Erythroblast (primary cell): ENCODE measurements at regions not wholly inside any gene's neighbourhood (a gene's known extent, or its start where the extent isn't known, plus 50 kb on each side); places are given as distances from the start of the nearest gene placed in this dataset.
"Not testable (repeated sequence)": the region's sequence is repeated elsewhere in the genome, so short reads cannot be mapped to it uniquely, and the experiment has no call there.

Source experiments
- DNase-seq, 2 experiments: peaks; one replicate each; lab custom pipeline; 2025; lab: John Stamatoyannopoulos, UW
- GATA1 ChIP-seq: IDR thresholded peaks from 2 replicates; pipeline ENCODE4 v1.6.1; 2011; ENCODE audit warnings: low read depth, mild to moderate bottlenecking, control low read depth, low read length, moderate library complexity
- POLR2A ChIP-seq: IDR thresholded peaks from 2 replicates; pipeline ENCODE4 v1.6.1; 2011; ENCODE audit warnings: mild to moderate bottlenecking, low read length

DNA sequence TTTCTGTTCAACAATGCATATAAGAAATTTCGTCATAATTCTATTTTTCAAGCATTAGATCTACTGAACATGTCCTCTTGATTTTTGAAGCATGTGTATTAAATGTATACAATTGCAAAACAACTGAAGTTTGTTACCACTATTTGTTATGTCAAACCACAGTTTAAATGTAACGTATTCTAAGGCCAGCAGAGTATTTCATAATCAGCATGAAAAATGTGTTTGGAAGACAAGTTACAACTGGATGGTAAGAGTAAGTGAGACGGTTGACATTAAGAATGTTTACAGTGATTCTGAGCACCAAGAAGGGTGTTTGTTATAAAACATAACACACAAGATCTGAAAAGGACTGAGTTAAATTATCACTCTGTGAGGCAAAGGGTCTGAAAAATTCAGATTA, 738.4 kb downstream of the PLOD2 start:
- no peak for TF ChIP-seq GATA1
- TF ChIP-seq POLR2A: no peak

DNA sequence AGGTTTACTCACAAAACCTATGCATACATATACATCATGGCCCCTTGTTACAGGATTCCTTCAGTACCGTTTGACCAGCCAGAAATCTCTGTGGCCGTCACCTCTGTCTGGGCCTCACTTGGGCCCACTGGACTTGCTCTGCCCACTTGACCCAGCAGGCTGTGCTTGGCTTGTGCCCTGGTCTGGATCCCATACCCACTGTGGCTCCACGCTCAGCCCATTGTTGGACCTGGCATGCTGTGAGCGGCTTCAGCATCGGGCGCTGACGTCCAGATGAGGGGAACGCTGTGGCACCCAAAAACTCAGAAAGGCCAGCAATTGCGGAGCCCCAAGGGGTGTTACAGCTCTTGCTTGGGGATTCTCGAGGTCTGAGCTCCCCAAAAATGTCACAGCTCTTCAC, 733.6 kb downstream of the PLOD2 start:
- no peak for DNase-seq
- TF ChIP-seq POLR2A: no peak
- TF ChIP-seq GATA1: no peak

More for the DNA sequence above, 738.4 kb downstream of the PLOD2 start:
- DNase-seq: no peak

DNA sequence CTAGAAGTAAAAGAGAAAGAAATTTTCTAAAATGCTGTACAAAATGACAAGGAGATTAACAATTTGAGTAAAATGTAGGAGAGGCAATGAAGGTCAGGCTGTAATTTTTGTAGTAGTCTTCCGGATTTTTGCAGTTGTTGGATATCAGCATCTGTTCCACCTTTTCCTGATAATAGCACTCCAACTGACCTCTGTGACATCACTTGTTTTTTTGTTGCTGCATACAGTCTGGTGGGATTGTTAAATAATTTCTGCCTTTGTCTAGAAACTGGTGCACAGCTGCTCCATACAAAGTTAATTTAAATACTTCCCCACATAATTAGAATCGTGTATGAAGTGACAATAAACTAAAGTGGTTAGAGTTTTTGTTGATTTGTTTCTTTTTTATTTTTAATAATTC, 731.4 kb downstream of the PLOD2 start:
- no peak for DNase-seq
- TF ChIP-seq GATA1: no peak
- TF ChIP-seq POLR2A: no peak

GRCh38 chr3:145448436-145448835, 712.5 kb downstream of the PLOD2 start:
- no peak for DNase-seq
- no peak for TF ChIP-seq GATA1
- TF ChIP-seq POLR2A: no peak

- no peak for DNase-seq
- no peak for TF ChIP-seq GATA1
- no peak for TF ChIP-seq POLR2A
Observed at GRCh38 chr3:145450018-145450682, 710.8 kb downstream of the PLOD2 start.

DNA sequence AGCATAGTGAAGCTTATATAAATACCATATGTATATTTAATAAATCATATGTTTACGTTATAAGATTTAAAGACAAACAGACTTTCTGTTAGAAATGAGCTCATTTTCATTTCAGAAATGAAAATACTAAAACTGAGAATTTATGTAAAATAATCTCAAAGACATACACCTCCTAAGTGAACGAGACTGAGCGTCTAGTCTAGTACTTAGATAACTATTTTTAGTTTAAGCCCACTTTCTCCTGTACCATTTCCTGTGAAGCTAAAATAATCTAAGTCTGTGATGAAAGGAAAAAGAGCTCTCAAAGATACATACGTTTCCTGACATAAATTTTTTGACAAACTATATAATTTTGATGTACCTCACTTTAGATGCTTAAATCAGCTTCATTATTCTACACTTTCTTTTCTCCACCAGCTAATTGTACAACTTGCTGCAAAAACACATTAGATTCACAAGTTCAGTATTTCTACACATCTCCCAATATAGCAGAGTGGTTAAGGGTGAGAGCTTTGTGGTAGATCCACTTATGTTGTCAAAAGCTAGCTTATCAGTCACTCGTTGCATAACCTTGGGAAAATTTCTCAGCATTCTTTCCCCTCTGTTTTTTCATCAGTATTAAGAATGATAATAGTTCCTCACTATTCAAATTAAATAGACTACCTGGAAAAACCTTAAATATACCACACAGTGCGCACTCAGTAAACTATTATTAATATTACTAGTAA, 703.0 kb downstream of the PLOD2 start:
- TF ChIP-seq POLR2A: no peak
- no peak for TF ChIP-seq GATA1
- no peak for DNase-seq

- not testable (repeated sequence) for DNase-seq
Observed at GRCh38 chr3:145459681-145460080, 701.3 kb downstream of the PLOD2 start.

DNA sequence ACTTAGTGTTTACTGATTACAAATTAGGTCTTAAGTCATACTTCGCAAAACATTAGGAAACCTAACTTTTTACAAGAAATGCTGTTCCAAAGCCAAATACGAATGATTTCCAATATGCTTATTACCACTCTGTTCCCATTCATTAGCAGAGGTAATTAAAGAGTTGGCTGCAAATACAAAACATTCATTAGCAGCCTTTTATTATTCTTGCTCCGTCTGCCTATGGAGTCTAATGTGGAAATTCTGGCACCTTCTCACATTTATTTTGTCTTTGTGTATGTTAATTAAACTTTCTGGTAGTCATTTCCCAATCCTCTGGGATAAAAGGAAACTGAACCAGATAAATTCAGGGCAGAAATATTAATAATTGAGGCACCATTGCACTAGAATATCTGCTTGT, 689.0 kb downstream of the PLOD2 start:
- TF ChIP-seq POLR2A (no peak), GATA1 (no peak)
- DNase-seq: no peak

GRCh38 chr3:145482735-145483134, 678.2 kb downstream of the PLOD2 start:
- not testable (repeated sequence) for DNase-seq

DNA sequence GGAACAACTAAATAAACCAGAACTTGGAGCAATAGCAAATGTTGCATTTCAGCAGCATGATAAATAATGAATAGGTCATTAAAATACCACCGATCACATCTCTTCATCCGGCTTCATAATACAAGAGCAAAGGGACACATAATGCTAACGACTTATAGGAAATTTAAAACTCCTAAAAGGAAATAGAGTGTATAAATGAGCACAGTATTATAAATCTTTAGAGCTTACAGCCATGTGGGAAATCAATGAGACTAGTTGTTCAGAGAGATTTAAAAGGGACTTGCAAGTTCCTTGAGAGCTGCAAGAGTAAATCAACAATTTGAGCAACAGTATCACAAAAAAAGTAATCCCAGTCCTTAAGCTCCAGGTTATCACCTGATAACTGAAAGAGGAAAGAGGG, 677.0 kb downstream of the PLOD2 start:
- no peak for DNase-seq
- TF ChIP-seq GATA1 (no peak), POLR2A (no peak)

- TF ChIP-seq POLR2A (no peak), GATA1 (no peak)
- no peak for DNase-seq
Observed at GRCh38 chr3:145489011-145489410, 672.0 kb downstream of the PLOD2 start.

DNA sequence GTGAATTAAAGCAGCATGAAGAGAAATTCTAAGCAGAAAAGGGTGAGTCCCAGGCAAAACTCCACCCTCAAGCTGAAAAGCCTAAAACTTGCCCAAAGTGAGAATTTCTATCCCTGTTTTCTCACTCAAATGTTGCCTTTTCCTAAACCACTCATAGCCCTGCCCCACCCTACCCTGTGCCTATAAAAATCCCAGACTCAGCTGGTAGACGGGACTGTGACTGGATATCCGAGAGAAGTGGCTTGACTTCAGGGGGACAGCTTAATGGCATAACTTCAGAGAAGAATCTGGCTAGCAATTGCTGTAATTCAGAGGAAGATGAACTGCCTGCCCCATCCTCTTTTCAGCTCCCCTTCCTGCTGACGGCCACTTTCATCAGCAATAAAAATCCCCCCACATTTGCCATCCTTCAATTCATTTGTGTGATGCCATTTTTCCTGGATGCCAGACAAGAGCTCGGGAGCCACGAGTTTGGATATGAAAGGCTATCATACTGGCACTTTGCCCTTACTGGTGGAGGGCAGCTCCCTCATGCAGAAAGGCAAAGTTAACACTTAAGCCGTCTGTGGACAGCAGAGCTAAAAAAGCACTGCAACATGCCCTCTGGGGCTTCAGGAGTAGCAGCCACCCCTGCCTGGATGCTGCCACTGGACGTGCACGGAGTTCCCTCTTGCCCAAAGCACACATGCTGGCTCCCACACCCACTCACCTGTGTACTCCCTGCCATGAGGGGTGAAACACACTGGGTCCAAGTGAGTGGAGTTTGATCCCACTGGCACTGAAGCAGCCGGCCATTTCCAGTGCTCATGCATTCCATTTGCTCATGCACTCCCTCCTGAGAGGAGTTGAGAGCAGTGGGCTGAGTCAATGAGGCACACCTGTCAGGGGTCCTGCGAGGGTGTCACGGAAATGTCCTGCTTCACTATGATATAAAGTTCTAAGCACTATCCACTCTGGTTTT, 670.6 kb downstream of the PLOD2 start:
- TF ChIP-seq POLR2A (no peak), GATA1 (no peak)
- DNase-seq: no peak

- TF ChIP-seq GATA1 (no peak), POLR2A (no peak)
- no peak for DNase-seq
Observed at GRCh38 chr3:145492456-145492855, 668.5 kb downstream of the PLOD2 start.

GRCh38 chr3:145517416-145517815, 643.6 kb downstream of the PLOD2 start:
- not testable (repeated sequence) for DNase-seq
